GM21528 (cell line): ENCODE measurements at regions not wholly inside any gene's neighbourhood (a gene's known extent, or its start where the extent isn't known, plus 50 kb on each side); places are given as distances from the start of the nearest gene placed in this dataset.

ENCODE experiments used
- ATAC-seq: cut with Tn5 transposase; IDR thresholded peaks from one replicate; pipeline ENCODE4 v1.9.1; 2021; ENCODE audit warnings: mild to moderate bottlenecking, moderate library complexity; ENCODE audit not compliant: unreplicated experiment, low FRiP score

DNA sequence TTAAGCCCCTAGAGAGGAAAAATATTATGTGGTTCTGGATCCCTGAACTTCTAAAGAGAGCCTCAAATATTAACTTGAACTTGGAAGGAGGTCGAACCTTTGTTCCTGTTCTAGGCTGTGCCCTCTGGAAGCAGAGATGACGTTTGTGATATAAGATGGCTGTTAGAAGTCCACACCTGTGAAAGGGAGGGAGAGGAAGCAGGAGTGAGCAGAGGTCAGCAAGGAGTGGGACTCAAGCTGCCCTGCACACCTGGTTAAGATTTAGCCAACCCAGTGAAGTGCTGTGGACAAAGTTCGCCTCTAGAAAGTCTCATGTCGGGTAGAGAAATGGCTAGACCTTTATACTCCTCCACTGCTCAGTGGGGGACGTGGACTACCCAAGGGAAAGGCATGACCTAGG, 566.2 kb downstream of the MID1IP1 start:
- no peak for ATAC-seq

DNA sequence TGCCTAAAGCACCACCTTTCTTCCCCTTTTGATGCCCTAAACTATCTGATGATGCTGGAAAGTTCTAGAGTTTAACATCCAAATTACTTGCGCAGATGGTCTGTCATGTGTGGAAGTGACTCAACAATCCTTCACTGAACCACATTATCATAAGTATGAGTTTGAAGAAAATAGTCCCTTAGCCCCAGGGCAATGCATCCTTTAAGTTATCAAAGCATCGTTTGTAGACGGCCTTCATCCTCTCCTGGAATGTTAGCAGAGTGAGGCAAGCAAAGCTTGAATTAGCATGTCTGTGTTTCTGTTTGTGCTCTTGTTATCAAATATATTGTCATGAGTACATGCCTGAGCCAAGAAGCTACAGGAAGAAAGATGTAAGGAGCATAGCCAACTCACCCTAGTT, 570.9 kb downstream of the MID1IP1 start:
- no peak for ATAC-seq

DNA sequence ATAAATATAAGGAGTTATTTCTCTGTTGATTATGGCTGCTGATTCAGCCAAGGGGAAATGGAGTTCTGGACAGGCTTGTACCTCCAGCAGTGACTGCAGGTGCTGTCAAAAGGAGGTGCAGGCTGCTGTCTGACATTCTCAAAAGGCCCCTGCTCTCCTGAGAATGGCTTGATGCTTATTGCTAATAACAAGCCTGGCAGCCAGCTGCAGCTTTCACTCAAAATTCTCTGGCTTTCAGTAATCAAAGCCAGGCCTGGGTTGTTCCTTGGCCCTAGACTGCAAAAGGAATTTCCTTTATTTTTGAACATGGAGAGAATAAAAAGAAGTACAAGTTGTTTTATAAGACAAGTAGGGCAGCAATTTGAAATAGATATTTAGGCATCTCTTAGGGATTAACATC, 575.9 kb downstream of the MID1IP1 start:
- ATAC-seq = no peak

DNA sequence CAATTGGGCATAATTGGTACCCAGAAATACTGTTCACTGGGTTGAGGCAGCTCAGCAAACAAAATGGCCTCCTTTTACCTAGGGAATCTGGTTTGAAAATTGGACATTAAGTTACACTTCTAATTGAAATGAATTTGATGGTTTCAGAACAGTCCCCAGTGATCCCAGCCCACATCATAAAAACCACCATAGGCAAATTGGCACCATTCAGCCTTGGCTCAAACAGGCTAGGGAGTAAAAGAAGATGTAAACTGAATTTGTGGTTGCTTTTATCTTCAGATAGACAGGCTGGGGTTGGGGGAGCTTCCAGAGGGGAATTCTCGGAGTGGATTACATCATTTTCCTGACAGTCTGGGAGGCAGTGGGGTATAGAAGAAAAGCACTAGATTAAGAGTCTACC, 576.5 kb downstream of the MID1IP1 start:
- no peak for ATAC-seq

DNA sequence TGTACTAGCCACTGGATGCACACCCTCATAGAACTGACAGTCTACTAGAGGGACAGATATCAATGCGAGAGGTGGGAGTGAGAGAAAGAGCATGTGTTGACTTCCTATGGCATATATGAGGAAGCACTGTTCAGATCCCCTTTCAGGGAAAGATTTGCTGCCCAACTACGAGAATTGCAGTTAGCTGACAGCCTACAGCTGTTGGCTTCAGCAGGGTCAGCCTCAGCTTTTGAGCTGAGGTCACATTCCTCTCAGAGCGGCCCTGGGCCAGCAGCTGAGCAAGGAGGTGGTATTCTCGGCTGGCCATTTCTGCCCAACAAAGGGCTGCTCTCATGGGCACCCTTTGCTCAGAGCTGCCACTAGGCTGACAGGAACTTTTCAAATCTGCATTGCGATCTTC, 580.2 kb downstream of the MID1IP1 start:
- ATAC-seq = no peak

DNA sequence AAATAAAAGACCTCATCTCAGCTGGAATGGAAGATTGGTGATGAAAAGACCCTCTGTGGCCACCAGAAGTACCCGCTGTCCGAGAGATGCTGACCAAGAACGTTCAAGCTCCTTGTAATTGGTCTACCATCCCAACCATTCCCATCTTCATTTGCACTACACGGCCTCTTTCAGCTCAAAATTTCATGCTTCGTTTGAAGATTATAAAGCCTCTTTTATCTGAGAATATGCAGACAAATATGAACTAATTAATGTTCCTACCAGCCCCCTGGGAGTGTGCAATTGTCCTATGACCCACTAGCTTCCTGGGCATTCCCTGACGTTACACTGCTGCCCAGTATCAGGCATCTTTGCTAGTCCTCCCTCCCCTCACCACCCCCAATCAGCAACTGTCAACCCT, 583.7 kb downstream of the MID1IP1 start:
- ATAC-seq = no peak

DNA sequence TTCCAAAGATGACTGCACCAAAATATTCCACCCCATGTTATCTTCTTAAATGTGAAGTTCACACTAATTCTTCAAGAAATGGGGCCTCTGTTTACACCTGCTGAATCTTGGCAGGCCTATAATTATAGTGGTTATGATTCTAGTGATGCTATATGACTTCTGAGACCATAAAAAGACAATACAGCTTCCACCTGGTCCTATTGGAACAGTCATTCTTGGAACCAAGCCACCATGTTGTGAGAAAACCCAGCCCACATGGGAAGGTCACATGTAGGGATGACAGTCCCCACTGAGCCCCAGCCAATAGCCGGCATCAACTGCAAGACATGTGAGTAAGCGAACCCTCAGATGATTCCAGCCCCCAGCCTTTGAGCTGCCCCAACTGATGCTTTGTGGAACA, 587.5 kb downstream of the MID1IP1 start:
- ATAC-seq = no peak

DNA sequence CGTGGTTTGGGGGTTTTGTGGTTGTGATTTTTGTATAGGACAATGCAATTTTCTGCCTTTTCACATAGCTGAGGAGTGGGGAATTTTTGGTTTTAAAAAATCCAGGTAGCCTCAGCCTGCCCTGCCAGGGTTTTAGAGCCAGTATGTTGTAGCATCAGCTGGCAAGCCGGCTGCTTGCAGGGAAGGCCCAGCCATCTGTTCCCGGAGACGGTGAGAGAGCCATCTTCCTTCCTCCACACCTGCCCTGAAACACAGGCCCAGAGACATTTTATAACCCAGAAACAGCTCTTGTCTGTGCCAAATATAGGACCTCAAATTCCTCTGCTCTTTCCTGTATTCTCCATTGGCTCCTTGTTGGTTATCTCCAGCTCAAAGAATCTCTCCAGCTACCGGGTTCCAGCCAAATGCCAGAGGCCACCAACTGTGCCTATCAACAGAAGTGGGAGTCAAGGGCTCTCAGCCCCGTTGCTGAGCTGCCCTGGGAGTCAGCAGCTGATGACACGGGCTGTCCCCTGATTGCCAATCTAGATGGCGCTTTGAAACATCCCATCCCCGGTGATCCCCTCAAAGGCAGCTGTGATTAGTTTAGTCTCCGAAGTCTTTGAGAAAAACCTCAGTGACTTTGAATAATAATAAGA, 595.2 kb downstream of the MID1IP1 start:
- no peak for ATAC-seq

DNA sequence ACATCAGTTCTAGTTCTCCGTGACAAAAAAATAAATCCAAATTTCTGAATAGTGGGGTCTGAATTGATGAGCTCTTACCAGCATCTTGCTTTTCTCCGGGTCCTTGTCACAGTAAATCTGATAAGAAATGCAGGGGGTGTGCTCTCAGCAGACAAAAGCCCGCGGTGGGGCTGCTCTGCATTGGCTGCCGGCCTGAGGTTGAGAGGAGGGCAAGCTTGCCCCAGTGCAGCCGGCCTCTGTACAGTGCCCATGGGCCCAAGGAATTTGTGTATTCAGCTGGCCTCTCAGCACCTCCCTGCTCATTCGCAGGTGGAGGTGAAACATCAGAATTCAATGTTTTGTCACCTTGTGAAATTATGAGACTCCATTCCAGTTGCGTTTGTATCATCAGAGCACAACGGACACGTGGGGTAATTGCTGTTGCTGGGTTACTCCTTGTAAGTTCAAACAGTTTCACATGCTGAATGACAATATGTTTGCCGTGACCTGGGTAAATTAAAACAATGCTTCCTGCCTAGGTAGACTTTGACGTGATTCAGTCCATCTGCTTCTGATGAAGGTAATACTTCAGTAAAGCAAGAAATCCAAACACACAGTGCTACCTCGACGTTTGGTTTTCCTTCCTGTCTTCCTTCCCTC, 596.4 kb downstream of the MID1IP1 start:
- ATAC-seq = no peak

DNA sequence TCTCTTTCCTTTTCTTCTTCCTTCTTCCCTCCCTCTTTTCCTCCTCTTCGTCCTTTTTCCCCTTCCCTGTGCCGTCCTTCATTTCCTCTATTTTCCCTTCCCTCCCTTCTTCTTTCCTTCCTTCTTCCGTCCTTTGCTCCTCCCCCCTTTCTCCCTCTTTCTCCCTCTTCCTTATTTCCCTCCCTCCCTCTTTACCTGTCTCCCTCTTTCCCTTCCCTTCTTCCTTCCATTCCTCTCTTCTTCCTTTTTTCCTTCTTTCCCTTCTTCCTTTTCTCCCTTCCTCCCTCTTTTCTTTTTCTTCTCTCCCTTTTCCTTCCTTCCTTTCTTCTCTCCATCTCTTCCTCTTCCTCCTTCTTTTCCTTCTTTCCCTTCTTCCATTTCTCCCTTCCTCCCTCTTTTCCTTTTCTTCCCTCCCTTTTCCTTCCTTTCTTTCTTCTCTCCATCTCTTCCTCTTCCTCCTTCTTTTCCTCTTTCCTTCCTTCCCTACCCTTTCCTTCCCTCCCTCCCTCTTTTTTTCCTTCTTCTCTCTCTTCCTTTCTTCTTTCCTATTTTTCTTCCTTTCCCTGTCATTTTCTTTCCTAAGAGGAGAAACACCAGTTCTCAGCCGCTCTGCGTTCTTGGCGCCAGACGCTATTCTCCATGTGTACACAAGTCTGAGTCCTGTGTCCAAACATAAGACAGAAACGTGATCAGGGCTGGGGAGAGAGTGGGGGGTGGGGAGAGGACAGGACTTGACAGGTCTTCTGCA, 597.1 kb downstream of the MID1IP1 start:
- ATAC-seq = no peak

DNA sequence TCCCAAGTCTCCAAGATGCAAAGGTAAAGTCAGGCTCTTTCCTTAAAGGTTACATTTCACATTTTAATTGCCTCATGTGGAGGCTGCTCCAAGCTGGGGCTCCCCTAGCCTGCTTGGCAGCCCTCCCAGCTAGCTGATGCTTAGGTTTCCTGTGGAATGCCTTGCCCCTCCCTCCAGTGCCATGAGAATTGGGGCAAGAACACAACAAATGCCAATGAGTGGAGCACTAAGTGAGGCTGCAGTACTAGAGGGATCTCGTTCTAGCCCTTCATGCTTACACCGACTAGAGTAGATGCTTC, 597.7 kb downstream of the MID1IP1 start:
- no peak for ATAC-seq

DNA sequence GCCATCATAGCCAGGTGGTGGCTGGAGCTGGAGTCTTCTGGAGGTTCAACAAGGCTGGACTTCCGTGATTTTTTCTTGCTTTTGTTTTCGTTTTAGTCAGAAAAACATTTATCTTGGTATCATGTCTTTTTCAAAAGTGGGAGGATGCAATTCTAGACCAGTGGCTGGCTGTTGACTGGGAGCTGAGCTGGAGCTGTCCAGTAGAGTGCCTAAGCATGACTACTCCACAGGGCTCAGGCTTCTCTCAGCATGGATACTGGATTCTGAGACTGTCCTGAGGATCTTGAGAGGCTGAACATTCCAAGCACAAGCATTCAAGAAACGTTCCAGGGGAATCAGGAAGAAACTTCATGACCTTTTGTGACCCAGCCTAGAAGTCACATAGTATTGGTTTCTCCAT, 598.1 kb downstream of the MID1IP1 start:
- ATAC-seq = no peak

DNA sequence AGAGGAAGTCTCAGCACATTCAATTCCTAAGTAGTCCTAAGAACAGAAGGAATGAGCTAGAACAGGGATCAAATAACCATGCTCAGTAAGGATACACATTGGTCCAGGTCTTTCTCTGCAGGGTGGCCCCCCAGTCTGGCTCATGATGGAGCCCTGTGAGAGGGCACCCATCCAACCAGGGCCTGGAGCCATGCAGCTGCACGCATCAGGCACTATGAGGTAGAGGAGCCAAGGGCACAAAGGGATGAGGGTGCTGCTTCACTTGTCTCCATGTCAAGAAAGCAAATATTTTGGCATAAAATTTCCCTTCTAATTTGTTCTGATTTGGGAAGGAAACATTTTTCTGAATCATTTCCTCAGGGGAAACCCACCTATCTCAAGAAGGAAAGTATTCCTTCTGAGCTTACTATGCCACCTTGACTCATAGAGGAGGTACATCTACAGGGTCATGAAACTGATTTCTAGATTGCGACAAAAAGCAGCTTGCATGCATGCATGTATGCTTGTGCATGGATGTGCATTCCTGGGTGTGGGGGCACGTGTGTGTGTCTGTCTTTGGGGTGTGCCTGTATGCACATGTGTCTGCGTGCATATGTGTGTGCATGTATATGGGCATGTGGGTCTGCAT, 600.3 kb downstream of the MID1IP1 start:
- no peak for ATAC-seq

DNA sequence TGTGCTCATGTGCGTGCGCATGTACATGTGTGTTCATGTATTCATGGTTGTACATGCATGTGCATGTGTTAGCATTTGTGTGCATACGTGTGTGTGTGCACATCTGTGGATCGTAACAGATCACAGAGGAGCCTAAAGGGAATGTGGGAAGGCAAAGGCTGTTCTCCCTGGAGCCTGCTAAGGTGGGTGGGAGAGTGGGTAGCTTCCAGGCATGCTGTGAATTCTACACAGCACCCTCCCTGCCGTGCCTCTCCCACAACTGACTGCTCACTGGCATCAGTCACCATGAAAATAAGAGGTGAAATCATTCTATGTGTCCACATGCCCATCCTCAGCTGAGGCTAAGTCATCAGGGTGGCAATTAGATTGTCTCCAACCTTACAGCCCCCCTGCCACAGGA, 600.9 kb downstream of the MID1IP1 start:
- no peak for ATAC-seq

DNA sequence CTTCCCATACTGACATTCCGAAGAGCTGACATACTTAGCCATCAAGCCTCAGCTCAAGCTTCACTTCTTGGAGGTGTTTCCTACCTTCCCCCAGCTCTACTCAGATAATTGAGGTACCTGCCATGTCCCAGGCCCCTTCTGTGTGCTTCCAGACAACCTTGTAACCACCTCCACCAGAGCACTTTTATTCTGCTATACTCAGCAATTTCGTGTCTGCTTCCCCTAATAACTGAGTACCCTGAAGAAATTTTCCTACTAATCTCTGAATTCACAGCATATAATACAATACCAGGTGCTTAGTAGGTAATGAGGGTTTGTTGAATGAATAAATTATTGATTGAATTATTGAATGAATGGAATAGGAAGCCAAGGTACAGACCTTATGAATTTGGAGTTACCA, 605.5 kb downstream of the MID1IP1 start:
- no peak for ATAC-seq

DNA sequence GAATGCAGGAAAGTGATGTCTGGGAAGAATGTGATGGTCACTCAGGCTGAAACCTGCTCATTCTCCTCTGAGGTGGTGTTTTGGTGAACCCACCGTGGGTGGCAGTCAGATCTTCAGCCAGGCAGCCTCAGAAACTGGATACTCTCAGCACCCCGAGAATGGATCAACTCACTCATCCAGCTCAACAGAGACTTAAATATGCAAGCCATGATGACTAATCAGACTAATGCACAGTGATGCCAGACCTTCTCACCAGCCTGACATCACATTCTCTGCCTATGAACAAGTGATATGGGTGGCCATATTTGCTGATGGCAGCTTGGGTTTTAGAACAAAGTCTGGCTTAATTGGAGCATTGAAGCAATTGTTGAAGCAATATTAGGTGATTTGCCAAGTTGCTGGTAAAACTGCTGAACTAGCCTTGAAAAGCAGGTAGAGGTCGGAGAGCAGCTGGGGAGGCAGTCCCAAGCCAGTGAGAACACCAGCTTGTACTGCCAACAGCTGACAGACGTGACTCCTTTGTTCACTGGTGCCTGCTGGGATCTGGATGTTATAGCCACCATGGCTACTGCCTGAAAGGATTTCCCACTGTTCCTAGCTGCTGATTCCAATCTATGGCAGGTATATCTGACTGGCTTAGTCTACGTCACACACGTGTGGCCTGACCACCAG, 608.1 kb downstream of the MID1IP1 start:
- no peak for ATAC-seq

DNA sequence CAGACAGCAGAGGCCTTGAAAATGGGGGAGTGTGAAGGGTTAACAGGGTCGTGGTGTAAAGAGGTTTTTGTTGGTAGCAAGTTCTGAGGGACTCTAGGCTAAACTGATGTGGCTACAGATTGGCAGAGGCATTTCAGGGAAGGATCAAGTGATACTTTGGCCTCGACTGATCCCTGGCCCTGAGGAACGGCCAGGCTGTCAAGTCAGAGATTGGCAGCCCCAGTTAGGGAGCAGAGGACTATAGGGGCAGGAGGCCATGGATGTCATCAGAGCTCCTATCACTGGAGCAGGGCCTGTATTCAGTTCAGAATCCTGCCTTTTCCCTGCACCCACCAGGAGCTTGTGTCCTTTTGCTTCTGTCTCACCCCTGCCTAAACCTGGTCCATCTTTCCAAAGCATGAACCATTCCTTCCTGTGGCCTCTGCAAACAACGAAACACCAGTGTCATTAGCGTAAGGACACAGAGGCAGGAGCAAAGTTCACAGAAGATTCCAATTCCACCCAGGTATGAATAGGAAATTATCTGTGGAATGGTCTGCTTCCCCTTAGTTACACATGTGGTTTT, 613.1 kb downstream of the MID1IP1 start:
- no peak for ATAC-seq

DNA sequence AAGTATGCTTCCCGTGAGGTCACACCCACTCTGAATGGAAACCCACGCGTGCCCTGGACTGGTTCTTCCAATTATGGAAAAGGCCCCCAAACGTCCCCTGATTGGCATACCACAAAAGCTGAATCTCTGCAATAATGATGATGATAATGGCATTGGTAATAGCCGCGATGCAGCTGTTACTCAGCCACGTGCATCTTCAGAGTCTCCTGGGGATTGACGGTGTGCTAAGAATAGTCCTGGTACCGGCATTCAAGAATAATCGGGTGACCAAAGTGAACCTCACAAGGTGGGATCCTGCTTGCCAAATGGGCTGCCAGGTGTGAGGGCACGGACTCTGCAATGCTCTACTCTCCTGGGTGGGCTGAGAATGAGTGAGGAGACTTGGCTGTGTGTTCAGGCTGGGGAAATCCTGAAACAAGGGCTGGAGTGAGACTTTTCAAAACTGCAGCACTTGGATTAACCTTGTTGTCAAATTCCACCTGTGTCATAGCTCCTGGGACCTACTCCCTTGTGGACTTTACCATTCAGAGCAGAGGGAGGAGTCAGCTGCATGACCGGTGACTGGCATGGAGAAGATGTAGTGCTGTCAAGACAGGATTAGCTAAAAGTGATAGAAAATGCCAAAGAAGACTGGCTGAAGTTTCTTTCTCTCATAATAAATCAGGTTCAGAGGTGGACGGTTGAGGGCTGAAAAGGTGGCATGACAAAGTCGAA, 615.4 kb downstream of the MID1IP1 start:
- ATAC-seq = no peak

DNA sequence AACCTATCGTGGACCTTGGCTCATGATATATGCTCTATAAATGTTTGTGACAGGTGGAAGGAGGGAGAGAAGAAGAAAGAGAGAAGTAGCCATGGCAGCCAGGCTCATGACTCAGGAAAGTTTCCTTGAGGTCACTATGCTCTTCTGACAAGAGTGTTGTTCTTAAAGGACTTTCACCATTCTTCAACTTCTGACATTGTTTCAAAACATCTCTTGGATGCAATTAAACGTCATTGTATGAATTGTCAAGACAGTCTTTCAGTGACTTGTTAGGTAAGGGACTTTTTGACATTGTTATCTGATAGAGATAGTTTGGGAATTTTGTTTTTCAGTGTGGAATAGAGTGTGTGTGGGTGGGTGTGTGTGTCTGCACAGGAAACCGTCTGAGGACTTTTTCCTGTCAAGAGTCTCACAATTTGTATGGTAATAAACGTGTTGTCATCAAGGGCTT, 617.0 kb downstream of the MID1IP1 start:
- ATAC-seq = no peak
